ENCODE measurements at regions not wholly inside any gene's neighbourhood (a gene's known extent, or its start where the extent isn't known, plus 50 kb on each side); places are given as distances from the start of the nearest gene placed in this dataset.

DNA sequence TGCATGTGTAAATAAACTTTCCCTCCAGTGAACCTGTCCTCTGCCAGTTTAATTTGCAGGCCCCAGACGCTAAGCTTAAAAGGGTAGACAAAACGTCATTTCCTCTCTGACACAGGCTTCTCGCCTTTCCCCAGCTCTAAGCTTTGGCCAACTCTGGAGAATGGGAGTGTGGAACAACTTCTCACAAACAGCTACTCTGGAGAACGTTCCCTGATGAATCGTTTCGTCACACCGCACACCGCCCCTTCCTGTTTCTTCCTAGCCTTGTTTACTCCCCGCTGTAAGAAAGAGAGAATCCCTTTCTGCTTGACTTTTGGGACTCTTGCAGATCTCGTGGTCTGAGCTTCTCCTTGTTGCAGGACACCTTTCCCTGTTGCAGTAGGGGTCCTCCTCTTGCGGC, 564.2 kb downstream of the TCERG1L start:
- no TSS peak for BruUV-seq (replicated peaks)
- POLR2A ChIA-PET = no interaction called here
- TF ChIP-seq, protein P1, sequence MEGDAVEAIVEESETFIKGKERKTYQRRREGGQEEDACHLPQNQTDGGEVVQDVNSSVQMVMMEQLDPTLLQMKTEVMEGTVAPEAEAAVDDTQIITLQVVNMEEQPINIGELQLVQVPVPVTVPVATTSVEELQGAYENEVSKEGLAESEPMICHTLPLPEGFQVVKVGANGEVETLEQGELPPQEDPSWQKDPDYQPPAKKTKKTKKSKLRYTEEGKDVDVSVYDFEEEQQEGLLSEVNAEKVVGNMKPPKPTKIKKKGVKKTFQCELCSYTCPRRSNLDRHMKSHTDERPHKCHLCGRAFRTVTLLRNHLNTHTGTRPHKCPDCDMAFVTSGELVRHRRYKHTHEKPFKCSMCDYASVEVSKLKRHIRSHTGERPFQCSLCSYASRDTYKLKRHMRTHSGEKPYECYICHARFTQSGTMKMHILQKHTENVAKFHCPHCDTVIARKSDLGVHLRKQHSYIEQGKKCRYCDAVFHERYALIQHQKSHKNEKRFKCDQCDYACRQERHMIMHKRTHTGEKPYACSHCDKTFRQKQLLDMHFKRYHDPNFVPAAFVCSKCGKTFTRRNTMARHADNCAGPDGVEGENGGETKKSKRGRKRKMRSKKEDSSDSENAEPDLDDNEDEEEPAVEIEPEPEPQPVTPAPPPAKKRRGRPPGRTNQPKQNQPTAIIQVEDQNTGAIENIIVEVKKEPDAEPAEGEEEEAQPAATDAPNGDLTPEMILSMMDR (IDR thresholded peaks at IDR 0.05; ENCODE audit: unreplicated experiment) = no peak

DNA sequence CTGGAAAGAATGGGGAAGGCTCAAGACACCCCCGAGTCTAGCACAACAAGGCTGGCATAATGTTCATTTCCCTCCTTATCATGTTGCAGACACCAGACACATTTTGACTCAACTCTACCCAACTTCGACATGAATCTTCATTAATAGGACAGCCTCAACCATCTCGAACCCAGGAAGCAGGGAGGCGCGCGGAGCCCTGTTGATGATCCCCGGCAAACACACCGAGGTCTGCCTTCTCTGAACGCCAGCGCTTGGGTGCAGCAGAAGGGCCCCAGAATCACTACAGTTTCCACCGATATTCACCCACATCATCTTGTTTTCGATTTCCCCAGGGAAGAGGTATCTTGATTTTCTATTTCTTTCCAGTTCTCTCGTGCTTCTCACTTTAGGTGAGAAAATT, 563.6 kb downstream of the TCERG1L start:
- TF ChIP-seq, protein P1 (IDR thresholded peaks at IDR 0.05; ENCODE audit: unreplicated experiment) = no peak
- H3K36me3 Mint-ChIP-seq (ENCODE audit: insufficient read depth, unreplicated experiment) = no peaks in the 10 kb centered on the region
- CTCF ChIA-PET = interaction anchor here (0.8 kb wide), 1 partner anchor 1297 kb away, joined by 3 read pairs; no protein-coding TSS in a partner anchor
- no peaks in the 10 kb centered on the region for H3K27me3 Mint-ChIP-seq (ENCODE audit: insufficient read depth, unreplicated experiment)
- H3K27ac Mint-ChIP-seq (ENCODE audit: low read depth, unreplicated experiment) = no peak overlapping the region
- no peak for DNase-seq (ENCODE audit: unreplicated experiment)
- H3K4me1 Mint-ChIP-seq (ENCODE audit: insufficient read depth, unreplicated experiment) = no peaks in the 10 kb centered on the region
- no peak overlapping the region for H3K4me3 Mint-ChIP-seq (ENCODE audit: unreplicated experiment)
- BruUV-seq (replicated peaks) = no TSS peak
- POLR2A ChIA-PET = no interaction called here
- intact Hi-C loops (cut with micrococcal nuclease) = no loop called here
- peaks cover 6% of the 10 kb centered on the region for H3K9me3 Mint-ChIP-seq (ENCODE audit: unreplicated experiment)

More for the DNA sequence above, 564.2 kb downstream of the TCERG1L start:
- no peaks in the 10 kb centered on the region for H3K4me1 Mint-ChIP-seq (ENCODE audit: insufficient read depth, unreplicated experiment)
- H3K4me3 Mint-ChIP-seq (ENCODE audit: unreplicated experiment) = no peak overlapping the region
- CTCF ChIA-PET = interaction anchor here (0.8 kb wide), 1 partner anchor 1298 kb away, joined by 3 read pairs; no protein-coding TSS in a partner anchor
- H3K36me3 Mint-ChIP-seq (ENCODE audit: insufficient read depth, unreplicated experiment) = no peaks in the 10 kb centered on the region
- H3K9me3 Mint-ChIP-seq (ENCODE audit: unreplicated experiment) = peaks cover 6% of the 10 kb centered on the region
- H3K27ac Mint-ChIP-seq (ENCODE audit: low read depth, unreplicated experiment) = no peak overlapping the region
- no peaks in the 10 kb centered on the region for H3K27me3 Mint-ChIP-seq (ENCODE audit: insufficient read depth, unreplicated experiment)
- no peak for DNase-seq (ENCODE audit: unreplicated experiment)
- intact Hi-C loops (cut with micrococcal nuclease) = no loop called here

DNA sequence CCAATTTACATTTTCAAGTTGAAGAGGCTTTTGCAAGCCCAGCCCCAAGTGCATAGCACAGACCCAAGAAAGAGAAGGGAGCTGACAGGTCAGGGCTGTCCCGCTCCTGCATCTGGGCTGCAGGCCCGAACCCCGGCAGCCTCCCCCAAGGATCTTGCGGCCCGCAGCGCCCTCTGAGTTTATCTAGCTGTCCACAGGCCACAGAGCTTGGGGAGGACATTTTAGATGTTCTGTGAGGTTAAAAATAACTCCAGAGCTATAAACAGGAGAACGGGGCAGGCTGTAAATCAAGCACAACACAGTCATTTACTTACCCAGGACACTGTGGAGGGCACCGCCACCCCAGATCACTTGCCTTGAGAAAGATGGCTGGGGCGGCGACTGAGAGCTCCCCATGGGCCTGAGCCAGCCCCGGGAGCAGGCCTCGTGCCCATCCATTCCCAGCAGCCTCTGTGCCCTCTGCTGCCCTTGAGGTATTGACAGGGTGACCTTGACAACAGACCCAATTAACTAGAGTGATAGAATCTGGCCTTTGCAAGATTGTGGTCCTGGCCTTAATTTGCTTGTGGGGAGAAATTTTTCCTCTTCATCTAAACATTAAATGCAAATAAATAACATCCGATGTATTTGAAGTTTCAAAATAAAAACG, 563.0 kb downstream of the TCERG1L start:
- intact Hi-C loops (cut with micrococcal nuclease) = no loop called here

DNA sequence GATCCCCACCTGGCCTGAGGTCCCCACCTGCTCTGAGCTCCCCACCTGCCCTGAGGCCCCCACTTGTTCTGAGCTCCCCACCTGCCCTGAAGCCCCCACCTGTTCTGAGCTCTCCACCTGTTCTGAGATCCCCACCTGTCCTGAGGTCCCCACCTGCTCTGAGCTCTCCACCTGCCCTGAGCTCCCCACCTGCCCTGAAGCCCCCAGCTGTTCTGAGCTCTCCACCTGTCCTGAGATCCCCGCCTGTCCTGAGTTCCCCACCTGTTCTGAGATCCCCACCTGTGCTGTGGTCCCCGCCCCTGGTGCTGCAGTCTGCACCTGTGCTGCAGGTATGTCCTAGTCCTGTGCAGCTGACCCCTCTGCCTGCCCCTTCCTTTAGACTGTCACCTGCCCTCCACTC, 561.6 kb downstream of the TCERG1L start:
- TF ChIP-seq, protein P1 (IDR thresholded peaks at IDR 0.05; ENCODE audit: unreplicated experiment) = no peak
- CTCF ChIA-PET = interaction anchor here (0.9 kb wide), 1 partner anchor 15 kb away, joined by 4 read pairs; no protein-coding TSS in a partner anchor
- POLR2A ChIA-PET = no interaction called here
- Mint-ChIP-seq H3K27ac (ENCODE audit: low read depth, unreplicated experiment) (no peak overlapping the region), H3K4me1 (ENCODE audit: insufficient read depth, unreplicated experiment) (no peaks in the 10 kb centered on the region), H3K9me3 (ENCODE audit: unreplicated experiment) (peaks cover 10% of the 10 kb centered on the region), H3K36me3 (ENCODE audit: insufficient read depth, unreplicated experiment) (no peaks in the 10 kb centered on the region), H3K4me3 (ENCODE audit: unreplicated experiment) (no peak overlapping the region), H3K27me3 (ENCODE audit: insufficient read depth, unreplicated experiment) (no peaks in the 10 kb centered on the region)
- intact Hi-C loops (cut with micrococcal nuclease) = no loop called here
- no TSS peak for BruUV-seq (replicated peaks)
- DNase-seq (ENCODE audit: unreplicated experiment) = no peak

More for the DNA sequence above, 563.0 kb downstream of the TCERG1L start:
- H3K27me3 Mint-ChIP-seq (ENCODE audit: insufficient read depth, unreplicated experiment) = no peaks in the 10 kb centered on the region
- ChIA-PET POLR2A (interaction anchor here (0.6 kb wide), 1 partner anchor 30 kb away, joined by 4 read pairs; no protein-coding TSS in a partner anchor), CTCF (interaction anchor here (0.6 kb wide), 1 partner anchor 63 kb away, joined by 3 read pairs; no protein-coding TSS in a partner anchor)
- no peak overlapping the region for H3K27ac Mint-ChIP-seq (ENCODE audit: low read depth, unreplicated experiment)
- DNase-seq (ENCODE audit: unreplicated experiment) = no peak
- H3K4me1 Mint-ChIP-seq (ENCODE audit: insufficient read depth, unreplicated experiment) = no peaks in the 10 kb centered on the region
- H3K4me3 Mint-ChIP-seq (ENCODE audit: unreplicated experiment) = no peak overlapping the region
- BruUV-seq (replicated peaks) = no TSS peak
- TF ChIP-seq, protein P1 (IDR thresholded peaks at IDR 0.05; ENCODE audit: unreplicated experiment) = no peak
- no peaks in the 10 kb centered on the region for H3K36me3 Mint-ChIP-seq (ENCODE audit: insufficient read depth, unreplicated experiment)
- peaks cover 6% of the 10 kb centered on the region for H3K9me3 Mint-ChIP-seq (ENCODE audit: unreplicated experiment)

All from MCF 10A (cell line).